ENCODE measurements at regions not wholly inside any gene's neighbourhood (a gene's known extent, or its start where the extent isn't known, plus 50 kb on each side); places are given as distances from the start of the nearest gene placed in this dataset.

GRCh38 chr1:209364716-209365115, 218.8 kb upstream of the CAMK1G start:
- DNase-seq: no peak

GRCh38 chr1:209367061-209367772, 216.3 kb upstream of the CAMK1G start:
- no peak for DNase-seq

- DNase-seq: no peak
Measured at GRCh38 chr1:209368864-209369598, 214.5 kb upstream of the CAMK1G start.

GRCh38 chr1:209370241-209370995, 213.1 kb upstream of the CAMK1G start:
- no peak for DNase-seq

GRCh38 chr1:209375097-209375496, 208.4 kb upstream of the CAMK1G start:
- no peak for DNase-seq

- no peak for DNase-seq
Measured at GRCh38 chr1:209375671-209376365, 207.7 kb upstream of the CAMK1G start.

GRCh38 chr1:209376774-209377173, 206.7 kb upstream of the CAMK1G start:
- no peak for DNase-seq

GRCh38 chr1:209377995-209378394, 205.5 kb upstream of the CAMK1G start:
- DNase-seq: no peak

- no peak for DNase-seq
Measured at GRCh38 chr1:209379280-209379679, 204.2 kb upstream of the CAMK1G start.

GRCh38 chr1:209380420-209380819, 203.1 kb upstream of the CAMK1G start:
- no peak for DNase-seq

GRCh38 chr1:209382231-209383100, 201.0 kb upstream of the CAMK1G start:
- DNase-seq: no peak

- DNase-seq: no peak
Measured at GRCh38 chr1:209383422-209383821, 200.1 kb upstream of the CAMK1G start.

GRCh38 chr1:209383907-209384709, 199.4 kb upstream of the CAMK1G start:
- DNase-seq: no peak

GRCh38 chr1:209384710-209385550, 198.6 kb upstream of the CAMK1G start:
- DNase-seq: no peak

GRCh38 chr1:209386156-209386555, 197.4 kb upstream of the CAMK1G start:
- no peak for DNase-seq

GRCh38 chr1:209387271-209387968, 196.1 kb upstream of the CAMK1G start:
- DNase-seq: no peak

GRCh38 chr1:209387969-209388329, 195.6 kb upstream of the CAMK1G start:
- DNase-seq: no peak

- no peak for DNase-seq
Measured at GRCh38 chr1:209388358-209388757, 195.2 kb upstream of the CAMK1G start.

- no peak for DNase-seq
Measured at GRCh38 chr1:209389258-209389657, 194.3 kb upstream of the CAMK1G start.

GRCh38 chr1:209389975-209390374, 193.5 kb upstream of the CAMK1G start:
- DNase-seq: no peak
